GM12874 (cell line): ENCODE measurements at regions not wholly inside any gene's neighbourhood (a gene's known extent, or its start where the extent isn't known, plus 50 kb on each side); places are given as distances from the start of the nearest gene placed in this dataset.

Experiments
- TF ChIP-seq, protein P1 (sequence below): IDR thresholded peaks from 2 replicates; pipeline ENCODE4 v1.5.1; 2011; ENCODE audit warnings: low read depth, mild to moderate bottlenecking, control low read depth, low read length, moderate library complexity; ENCODE audit not compliant: insufficient read depth

- TF ChIP-seq, protein P1, sequence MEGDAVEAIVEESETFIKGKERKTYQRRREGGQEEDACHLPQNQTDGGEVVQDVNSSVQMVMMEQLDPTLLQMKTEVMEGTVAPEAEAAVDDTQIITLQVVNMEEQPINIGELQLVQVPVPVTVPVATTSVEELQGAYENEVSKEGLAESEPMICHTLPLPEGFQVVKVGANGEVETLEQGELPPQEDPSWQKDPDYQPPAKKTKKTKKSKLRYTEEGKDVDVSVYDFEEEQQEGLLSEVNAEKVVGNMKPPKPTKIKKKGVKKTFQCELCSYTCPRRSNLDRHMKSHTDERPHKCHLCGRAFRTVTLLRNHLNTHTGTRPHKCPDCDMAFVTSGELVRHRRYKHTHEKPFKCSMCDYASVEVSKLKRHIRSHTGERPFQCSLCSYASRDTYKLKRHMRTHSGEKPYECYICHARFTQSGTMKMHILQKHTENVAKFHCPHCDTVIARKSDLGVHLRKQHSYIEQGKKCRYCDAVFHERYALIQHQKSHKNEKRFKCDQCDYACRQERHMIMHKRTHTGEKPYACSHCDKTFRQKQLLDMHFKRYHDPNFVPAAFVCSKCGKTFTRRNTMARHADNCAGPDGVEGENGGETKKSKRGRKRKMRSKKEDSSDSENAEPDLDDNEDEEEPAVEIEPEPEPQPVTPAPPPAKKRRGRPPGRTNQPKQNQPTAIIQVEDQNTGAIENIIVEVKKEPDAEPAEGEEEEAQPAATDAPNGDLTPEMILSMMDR: no peak
These were observed 59.7 kb upstream of the NEBL start for GRCh38 chr10:20956843-20957242.

- TF ChIP-seq, protein P1: no peak
These were observed 58.3 kb upstream of the NEBL start for GRCh38 chr10:20955355-20955893.

- TF ChIP-seq, protein P1: no peak
These were observed 57.4 kb upstream of the NEBL start for GRCh38 chr10:20954519-20954918.

DNA sequence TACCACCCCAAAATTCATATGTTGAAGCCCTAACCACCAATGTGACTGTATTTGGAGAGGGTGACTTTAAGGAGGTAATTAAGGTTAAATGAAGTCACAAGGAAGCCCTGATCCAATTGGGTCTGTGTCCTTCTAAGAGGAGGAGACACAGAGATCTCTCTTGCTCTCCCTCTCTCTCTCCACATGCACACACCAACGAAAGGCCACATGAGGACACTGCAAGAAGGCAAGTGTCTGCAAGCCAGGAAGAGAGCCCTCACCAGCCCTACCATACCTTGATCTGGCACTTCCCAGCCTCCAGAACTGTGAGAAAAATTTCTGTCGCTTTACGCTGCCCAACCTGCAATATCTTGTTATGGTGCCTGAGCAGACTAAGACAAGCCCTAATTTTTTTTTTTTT is 56.0 kb upstream of the NEBL start:
- TF ChIP-seq, protein P1: no peak

- TF ChIP-seq, protein P1: no peak
These were observed 52.9 kb upstream of the NEBL start for GRCh38 chr10:20949967-20950366.

- TF ChIP-seq, protein P1: no peak
These were observed 51.7 kb upstream of the NEBL start for GRCh38 chr10:20948686-20949327.
